ENCODE measurements at regions not wholly inside any gene's neighbourhood (a gene's known extent, or its start where the extent isn't known, plus 50 kb on each side); places are given as distances from the start of the nearest gene placed in this dataset.

- Histone ChIP-seq H2AFZ (ENCODE audit: low read depth, low read length) (no peak overlapping the region), H3K27me3 (ENCODE audit: insufficient read depth, low read length) (no peaks in the 10 kb centered on the region), H3K4me1 (ENCODE audit: insufficient read depth, low read length) (peaks cover 19% of the 10 kb centered on the region), H3K36me3 (ENCODE audit: insufficient read depth, low read length) (no peaks in the 10 kb centered on the region), H3K9me3 (ENCODE audit: low read length) (no peaks in the 10 kb centered on the region), H3K4me3 (ENCODE audit: low read length) (no peak overlapping the region)
Observed at GRCh38 chr3:34842706-34843480, 796.4 kb upstream of the ARPP21 start.

- Histone ChIP-seq H3K9me3 (ENCODE audit: low read length) (no peaks in the 10 kb centered on the region), H3K27me3 (ENCODE audit: insufficient read depth, low read length) (no peaks in the 10 kb centered on the region), H3K4me3 (ENCODE audit: low read length) (no peak overlapping the region), H3K36me3 (ENCODE audit: insufficient read depth, low read length) (no peaks in the 10 kb centered on the region), H3K4me1 (ENCODE audit: insufficient read depth, low read length) (peaks cover 19% of the 10 kb centered on the region), H2AFZ (ENCODE audit: low read depth, low read length) (no peak overlapping the region)
Observed at GRCh38 chr3:34844323-34844620, 795.1 kb upstream of the ARPP21 start.

GRCh38 chr3:34851137-34851536, 788.2 kb upstream of the ARPP21 start:
- Histone ChIP-seq H3K36me3 (ENCODE audit: insufficient read depth, low read length) (no peaks in the 10 kb centered on the region), H3K4me1 (ENCODE audit: insufficient read depth, low read length) (no peaks in the 10 kb centered on the region), H2AFZ (ENCODE audit: low read depth, low read length) (no peak overlapping the region), H3K4me3 (ENCODE audit: low read length) (no peak overlapping the region), H3K9me3 (ENCODE audit: low read length) (no peaks in the 10 kb centered on the region), H3K27me3 (ENCODE audit: insufficient read depth, low read length) (no peaks in the 10 kb centered on the region)

DNA sequence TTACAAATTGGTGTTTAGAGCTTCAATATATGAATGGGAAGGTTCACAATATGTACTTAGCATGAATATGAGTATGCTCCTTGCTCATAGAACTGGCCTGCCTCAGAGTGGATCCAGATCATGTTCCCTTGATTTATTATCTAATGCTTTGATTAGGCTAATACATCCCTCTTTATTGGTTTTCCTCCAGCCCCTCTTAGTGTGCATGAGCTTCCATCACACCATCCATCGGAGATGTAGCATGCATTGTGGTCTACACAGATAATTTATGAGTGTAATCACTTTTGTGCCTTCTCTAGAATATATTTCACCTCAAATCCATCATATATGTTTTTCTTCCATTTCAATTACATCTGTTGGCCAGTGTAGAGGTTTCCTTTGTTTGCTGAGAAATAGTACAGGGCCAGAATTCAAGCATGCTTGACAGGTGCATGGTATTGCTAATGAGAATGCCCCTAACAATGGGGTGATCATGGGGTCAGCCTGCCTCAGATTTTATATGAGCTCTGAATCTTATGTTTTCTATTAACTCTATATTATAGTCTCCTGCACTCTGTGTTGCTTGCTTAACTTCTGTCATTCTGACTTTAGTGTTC, 786.4 kb upstream of the ARPP21 start:
- Histone ChIP-seq H3K27me3 (ENCODE audit: insufficient read depth, low read length) (no peaks in the 10 kb centered on the region), H3K4me3 (ENCODE audit: low read length) (no peak overlapping the region), H3K9me3 (ENCODE audit: low read length) (no peaks in the 10 kb centered on the region), H3K36me3 (ENCODE audit: insufficient read depth, low read length) (no peaks in the 10 kb centered on the region), H3K4me1 (ENCODE audit: insufficient read depth, low read length) (peaks cover 9% of the 10 kb centered on the region), H2AFZ (ENCODE audit: low read depth, low read length) (no peak overlapping the region)

DNA sequence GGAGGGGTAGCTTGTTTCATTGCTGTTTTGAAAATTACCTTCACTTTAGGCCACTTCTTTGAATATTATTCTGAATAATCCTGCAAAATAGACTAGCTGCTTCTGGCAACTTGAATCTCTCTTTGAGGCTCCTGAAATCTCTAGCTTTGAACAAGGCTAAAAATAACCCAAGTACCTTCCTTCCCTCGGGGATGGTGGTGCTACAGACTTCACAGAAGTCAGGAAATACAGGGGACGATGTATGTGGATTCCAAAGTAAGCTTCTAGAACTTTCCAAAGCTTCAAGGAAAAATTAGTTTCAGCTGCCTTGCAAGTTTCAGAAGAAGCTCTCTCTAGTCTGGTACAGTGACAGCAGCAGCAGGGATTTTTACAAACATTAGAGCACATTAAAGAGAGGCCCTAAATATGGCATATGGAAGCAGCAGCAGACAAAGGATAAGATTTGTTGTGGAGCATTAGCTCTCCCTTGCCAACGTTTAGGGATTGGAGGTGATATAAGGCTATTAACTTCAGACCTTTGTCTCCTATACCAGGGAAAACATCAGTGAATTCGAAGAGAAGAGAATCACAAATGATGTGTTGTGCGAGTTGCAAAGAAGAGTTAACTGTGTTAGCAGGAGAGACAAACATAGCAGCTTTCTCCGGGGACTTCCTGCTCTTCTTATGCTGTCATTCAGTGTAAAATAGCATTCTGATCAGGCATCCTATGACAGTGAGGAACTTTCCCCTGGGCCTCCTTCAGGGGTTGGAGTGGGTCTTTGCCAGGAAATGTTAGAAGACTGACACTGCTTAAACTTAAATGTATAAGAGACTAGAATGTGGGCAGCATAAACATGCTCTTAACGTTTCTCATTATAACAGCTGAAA, 783.0 kb upstream of the ARPP21 start:
- Histone ChIP-seq H3K9me3 (ENCODE audit: low read length) (no peaks in the 10 kb centered on the region), H3K36me3 (ENCODE audit: insufficient read depth, low read length) (no peaks in the 10 kb centered on the region), H2AFZ (ENCODE audit: low read depth, low read length) (peak overlapping the region; percentile 11), H3K4me1 (ENCODE audit: insufficient read depth, low read length) (peaks cover 22% of the 10 kb centered on the region), H3K4me3 (ENCODE audit: low read length) (no peak overlapping the region), H3K27me3 (ENCODE audit: insufficient read depth, low read length) (no peaks in the 10 kb centered on the region)

- Histone ChIP-seq H3K36me3 (ENCODE audit: insufficient read depth, low read length) (no peaks in the 10 kb centered on the region), H2AFZ (ENCODE audit: low read depth, low read length) (no peak overlapping the region), H3K9me3 (ENCODE audit: low read length) (no peaks in the 10 kb centered on the region), H3K27me3 (ENCODE audit: insufficient read depth, low read length) (no peaks in the 10 kb centered on the region), H3K4me1 (ENCODE audit: insufficient read depth, low read length) (peaks cover 22% of the 10 kb centered on the region), H3K4me3 (ENCODE audit: low read length) (no peak overlapping the region)
Observed at GRCh38 chr3:34858067-34858660, 781.2 kb upstream of the ARPP21 start.

GRCh38 chr3:34859746-34860145, 779.6 kb upstream of the ARPP21 start:
- H2AFZ ChIP-seq (ENCODE audit: low read depth, low read length): no peak overlapping the region
- H3K36me3 ChIP-seq (ENCODE audit: insufficient read depth, low read length): no peaks in the 10 kb centered on the region
- H3K4me3 ChIP-seq (ENCODE audit: low read length): no peak overlapping the region
- no peaks in the 10 kb centered on the region for H3K27me3 ChIP-seq (ENCODE audit: insufficient read depth, low read length)
- peaks cover 22% of the 10 kb centered on the region for H3K4me1 ChIP-seq (ENCODE audit: insufficient read depth, low read length)
- no peaks in the 10 kb centered on the region for H3K9me3 ChIP-seq (ENCODE audit: low read length)

DNA sequence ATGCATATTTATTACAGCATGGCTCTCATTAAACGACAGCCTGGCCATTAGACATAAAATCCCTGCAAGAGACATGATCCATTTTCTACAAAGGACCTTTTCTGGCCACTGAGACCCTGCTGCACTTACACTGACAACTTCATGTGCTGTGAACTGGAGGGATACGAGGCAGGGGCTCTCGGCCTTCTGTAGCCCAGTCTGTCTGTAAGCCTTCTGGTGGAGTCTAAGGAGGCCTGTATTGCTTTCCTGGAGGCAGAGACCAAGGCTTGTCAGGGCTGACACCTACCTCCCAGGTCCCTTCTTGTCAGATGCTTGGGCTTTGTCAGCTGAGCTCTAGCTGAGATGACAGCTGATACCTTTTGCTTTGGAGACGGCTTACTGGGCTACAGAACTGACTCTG, 776.9 kb upstream of the ARPP21 start:
- Histone ChIP-seq H3K36me3 (ENCODE audit: insufficient read depth, low read length) (no peaks in the 10 kb centered on the region), H3K27me3 (ENCODE audit: insufficient read depth, low read length) (no peaks in the 10 kb centered on the region), H3K4me1 (ENCODE audit: insufficient read depth, low read length) (peaks cover 13% of the 10 kb centered on the region), H3K4me3 (ENCODE audit: low read length) (no peak overlapping the region), H3K9me3 (ENCODE audit: low read length) (no peaks in the 10 kb centered on the region), H2AFZ (ENCODE audit: low read depth, low read length) (no peak overlapping the region)

GRCh38 chr3:34863485-34863884, 775.8 kb upstream of the ARPP21 start:
- Histone ChIP-seq H3K4me3 (ENCODE audit: low read length) (no peak overlapping the region), H3K36me3 (ENCODE audit: insufficient read depth, low read length) (no peaks in the 10 kb centered on the region), H3K9me3 (ENCODE audit: low read length) (no peaks in the 10 kb centered on the region), H3K4me1 (ENCODE audit: insufficient read depth, low read length) (peaks cover 13% of the 10 kb centered on the region), H2AFZ (ENCODE audit: low read depth, low read length) (no peak overlapping the region), H3K27me3 (ENCODE audit: insufficient read depth, low read length) (no peaks in the 10 kb centered on the region)

- H3K9me3 ChIP-seq (ENCODE audit: low read length): no peaks in the 10 kb centered on the region
- H3K4me3 ChIP-seq (ENCODE audit: low read length): no peak overlapping the region
- no peaks in the 10 kb centered on the region for H3K27me3 ChIP-seq (ENCODE audit: insufficient read depth, low read length)
- H3K4me1 ChIP-seq (ENCODE audit: insufficient read depth, low read length): peaks cover 13% of the 10 kb centered on the region
- no peaks in the 10 kb centered on the region for H3K36me3 ChIP-seq (ENCODE audit: insufficient read depth, low read length)
- H2AFZ ChIP-seq (ENCODE audit: low read depth, low read length): no peak overlapping the region
Observed at GRCh38 chr3:34864011-34864410, 775.3 kb upstream of the ARPP21 start.

- H3K4me3 ChIP-seq (ENCODE audit: low read length): no peak overlapping the region
- no peaks in the 10 kb centered on the region for H3K27me3 ChIP-seq (ENCODE audit: insufficient read depth, low read length)
- no peak overlapping the region for H2AFZ ChIP-seq (ENCODE audit: low read depth, low read length)
- no peaks in the 10 kb centered on the region for H3K9me3 ChIP-seq (ENCODE audit: low read length)
- H3K4me1 ChIP-seq (ENCODE audit: insufficient read depth, low read length): peaks cover 3% of the 10 kb centered on the region
- no peaks in the 10 kb centered on the region for H3K36me3 ChIP-seq (ENCODE audit: insufficient read depth, low read length)
Observed at GRCh38 chr3:34865346-34865745, 774.0 kb upstream of the ARPP21 start.

- Histone ChIP-seq H3K36me3 (ENCODE audit: insufficient read depth, low read length) (no peaks in the 10 kb centered on the region), H3K4me1 (ENCODE audit: insufficient read depth, low read length) (no peaks in the 10 kb centered on the region), H3K4me3 (ENCODE audit: low read length) (no peak overlapping the region), H2AFZ (ENCODE audit: low read depth, low read length) (no peak overlapping the region), H3K9me3 (ENCODE audit: low read length) (no peaks in the 10 kb centered on the region), H3K27me3 (ENCODE audit: insufficient read depth, low read length) (no peaks in the 10 kb centered on the region)
Observed at GRCh38 chr3:34868935-34869334, 770.4 kb upstream of the ARPP21 start.

DNA sequence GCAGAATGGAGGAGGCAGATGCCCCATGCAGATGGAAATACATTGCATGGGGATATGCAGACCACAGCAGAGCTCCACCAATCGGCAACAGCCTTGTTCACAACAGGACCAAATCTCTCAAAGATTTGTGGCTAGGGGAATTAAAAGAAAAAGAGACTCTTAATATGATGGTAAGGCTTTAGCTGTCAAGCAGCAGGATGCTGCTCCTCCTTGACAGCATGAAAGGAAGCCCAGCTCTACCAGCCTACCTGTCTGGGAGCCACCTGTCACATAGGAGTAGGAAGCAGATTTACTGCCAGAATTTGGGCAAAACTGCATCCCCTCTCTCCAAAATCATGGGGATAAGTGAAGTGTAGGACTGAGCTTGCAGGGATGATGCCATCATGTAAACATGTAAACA, 769.6 kb upstream of the ARPP21 start:
- Histone ChIP-seq H3K36me3 (ENCODE audit: insufficient read depth, low read length) (no peaks in the 10 kb centered on the region), H2AFZ (ENCODE audit: low read depth, low read length) (no peak overlapping the region), H3K9me3 (ENCODE audit: low read length) (no peaks in the 10 kb centered on the region), H3K4me3 (ENCODE audit: low read length) (no peak overlapping the region), H3K4me1 (ENCODE audit: insufficient read depth, low read length) (no peaks in the 10 kb centered on the region), H3K27me3 (ENCODE audit: insufficient read depth, low read length) (no peaks in the 10 kb centered on the region)

All from neuron (in vitro differentiated cells).